Thoracic aorta (tissue), 2 donors: ENCODE measurements at regions not wholly inside any gene's neighbourhood (a gene's known extent, or its start where the extent isn't known, plus 50 kb on each side); places are given as distances from the start of the nearest gene placed in this dataset.

Experiments
- ATAC-seq: fragments of 150-250 bp; one replicate; pipeline ENCODE4 v1.8.0; 2017; ENCODE audit warnings: low read depth; ENCODE audit not compliant: insufficient number of reproducible peaks, low FRiP score
- DNase-seq: peaks from one replicate; pipeline ENCODE4 v3.0.0-alpha.2; 2020; ENCODE audit warnings: low spot score
- H3K27ac ChIP-seq, 2 donors: fragments of 200-600 bp; sonication (generic); 1 replicate in 1 of 2; 2 replicates in 1 of 2; pipeline ENCODE4 v1.5.1; 2016; ENCODE audit warnings: mild to moderate bottlenecking in 2 of 2, moderate library complexity in 2 of 2
- H3K27me3 ChIP-seq: fragments of 200-600 bp; sonication (generic); replicated peaks from 2 replicates; pipeline ENCODE4 v1.6.0; 2016; ENCODE audit warnings: mild to moderate bottlenecking; ENCODE audit not compliant: insufficient read depth
- H3K36me3 ChIP-seq: fragments of 200-600 bp; sonication (generic); one replicate; pipeline ENCODE4 v1.5.1; 2016
- H3K4me1 ChIP-seq, 2 donors: fragments of 200-600 bp; sonication (generic); 1 replicate in 1 of 2; 2 replicates in 1 of 2; pipeline versions ENCODE4 v1.5.1 to v1.6.0; 2016; ENCODE audit warnings: low read depth in 2 of 2, mild to moderate bottlenecking in 1 of 2; ENCODE audit not compliant: control insufficient read depth in 1 of 2
- H3K4me3 ChIP-seq: fragments of 200-600 bp; sonication (generic); 2 replicates; pipeline ENCODE4 v1.5.1; 2016; ENCODE audit warnings: mild to moderate bottlenecking
- H3K9me3 ChIP-seq: fragments of 200-600 bp; sonication (generic); 2 replicates; pipeline ENCODE4 v1.5.1; 2016
- TF ChIP-seq, protein P1 (sequence below): fragments of 200-600 bp; sonication (generic); IDR thresholded peaks from one replicate; pipeline ENCODE4 v1.5.1; 2019; ENCODE audit warnings: antibody characterized with exemption

GRCh38 chr2:172223601-172224054 is 120.9 kb upstream of the DLX2 start:
- H3K4me1 ChIP-seq, result no peaks in the 10 kb centered on the region
- no peak overlapping the region for H3K4me3 ChIP-seq

GRCh38 chr2:172225786-172226185 is 123.1 kb upstream of the DLX2 start:
- Histone ChIP-seq H3K27me3 (no peaks in the 10 kb centered on the region), H3K27ac (no peak overlapping the region), H3K4me3 (no peak overlapping the region), H3K9me3 (no peaks in the 10 kb centered on the region), H3K36me3 (no peaks in the 10 kb centered on the region), H3K4me1 (no peaks in the 10 kb centered on the region)
- ATAC-seq (no peak), DNase-seq (no peak)
- TF ChIP-seq, protein P1, sequence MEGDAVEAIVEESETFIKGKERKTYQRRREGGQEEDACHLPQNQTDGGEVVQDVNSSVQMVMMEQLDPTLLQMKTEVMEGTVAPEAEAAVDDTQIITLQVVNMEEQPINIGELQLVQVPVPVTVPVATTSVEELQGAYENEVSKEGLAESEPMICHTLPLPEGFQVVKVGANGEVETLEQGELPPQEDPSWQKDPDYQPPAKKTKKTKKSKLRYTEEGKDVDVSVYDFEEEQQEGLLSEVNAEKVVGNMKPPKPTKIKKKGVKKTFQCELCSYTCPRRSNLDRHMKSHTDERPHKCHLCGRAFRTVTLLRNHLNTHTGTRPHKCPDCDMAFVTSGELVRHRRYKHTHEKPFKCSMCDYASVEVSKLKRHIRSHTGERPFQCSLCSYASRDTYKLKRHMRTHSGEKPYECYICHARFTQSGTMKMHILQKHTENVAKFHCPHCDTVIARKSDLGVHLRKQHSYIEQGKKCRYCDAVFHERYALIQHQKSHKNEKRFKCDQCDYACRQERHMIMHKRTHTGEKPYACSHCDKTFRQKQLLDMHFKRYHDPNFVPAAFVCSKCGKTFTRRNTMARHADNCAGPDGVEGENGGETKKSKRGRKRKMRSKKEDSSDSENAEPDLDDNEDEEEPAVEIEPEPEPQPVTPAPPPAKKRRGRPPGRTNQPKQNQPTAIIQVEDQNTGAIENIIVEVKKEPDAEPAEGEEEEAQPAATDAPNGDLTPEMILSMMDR, result no peak

More at GRCh38 chr2:172223601-172224054, 120.9 kb upstream of the DLX2 start:
- no peaks in the 10 kb centered on the region for H3K9me3 ChIP-seq
- no peak overlapping the region for H3K27ac ChIP-seq
- TF ChIP-seq, protein P1, result no peak
- no peaks in the 10 kb centered on the region for H3K27me3 ChIP-seq
- ATAC-seq, result no peak
- DNase-seq, result no peak
- H3K36me3 ChIP-seq, result no peaks in the 10 kb centered on the region

DNA sequence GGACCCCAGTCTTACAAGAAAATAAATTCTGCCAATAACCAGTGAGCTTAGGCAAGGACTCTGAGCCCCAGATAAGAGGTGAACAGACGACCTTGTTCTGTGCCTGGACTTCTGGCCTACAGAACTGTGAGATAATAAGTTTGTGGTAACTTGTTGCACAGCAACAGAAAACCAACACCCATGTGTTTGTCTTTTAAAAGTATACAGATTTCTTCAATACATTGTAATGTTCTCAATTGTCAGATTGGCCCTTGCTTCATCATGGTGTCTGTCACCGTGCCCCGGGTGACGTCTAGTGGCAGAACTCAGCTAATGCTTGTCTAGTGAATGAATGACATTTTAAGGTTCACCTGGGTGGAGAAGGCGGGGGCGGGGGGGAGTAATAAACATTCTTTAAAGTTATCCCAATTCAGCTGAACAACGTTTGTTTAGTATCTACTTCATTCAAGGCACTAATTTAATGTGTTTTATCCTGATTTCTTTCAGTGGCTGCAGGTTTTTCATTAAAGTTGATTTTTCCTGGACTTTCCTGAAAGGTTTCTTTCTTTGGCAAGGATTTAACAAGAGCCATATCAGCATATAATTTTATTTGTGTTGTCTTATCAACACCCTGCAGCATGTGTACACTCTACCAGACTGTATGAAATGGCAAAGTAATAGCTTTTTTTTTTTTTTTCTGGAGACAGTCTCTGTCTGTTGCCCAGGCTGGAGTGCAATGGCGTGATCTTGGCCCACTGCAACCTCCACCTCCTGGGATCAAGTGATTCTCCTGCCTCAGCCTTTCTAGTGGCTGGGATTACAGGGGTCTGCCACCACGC is 123.8 kb upstream of the DLX2 start:
- TF ChIP-seq, protein P1, result no peak
- Histone ChIP-seq H3K4me3 (no peak overlapping the region), H3K27ac (no peak overlapping the region), H3K27me3 (no peaks in the 10 kb centered on the region), H3K4me1 (no peaks in the 10 kb centered on the region), H3K9me3 (no peaks in the 10 kb centered on the region), H3K36me3 (no peaks in the 10 kb centered on the region)
- ATAC-seq (no peak), DNase-seq (no peak)

GRCh38 chr2:172227719-172228118 is 125.0 kb upstream of the DLX2 start:
- Histone ChIP-seq H3K4me3 (no peak overlapping the region), H3K27ac (no peak overlapping the region), H3K4me1 (no peaks in the 10 kb centered on the region), H3K27me3 (no peaks in the 10 kb centered on the region), H3K9me3 (no peaks in the 10 kb centered on the region), H3K36me3 (no peaks in the 10 kb centered on the region)
- no peak for ATAC-seq
- TF ChIP-seq, protein P1, result no peak
- DNase-seq, result no peak

GRCh38 chr2:172228177-172228808 is 125.6 kb upstream of the DLX2 start:
- no peaks in the 10 kb centered on the region for H3K4me1 ChIP-seq
- no peak for DNase-seq
- no peaks in the 10 kb centered on the region for H3K27me3 ChIP-seq
- no peaks in the 10 kb centered on the region for H3K9me3 ChIP-seq
- no peaks in the 10 kb centered on the region for H3K36me3 ChIP-seq
- ATAC-seq, result no peak
- TF ChIP-seq, protein P1, result no peak
- no peak overlapping the region for H3K4me3 ChIP-seq
- no peak overlapping the region for H3K27ac ChIP-seq
